Thoracic aorta (tissue), 2 donors: ENCODE measurements at regions not wholly inside any gene's neighbourhood (a gene's known extent, or its start where the extent isn't known, plus 50 kb on each side); places are given as distances from the start of the nearest gene placed in this dataset.

Experiments
- ATAC-seq: fragments of 150-250 bp; one replicate; pipeline ENCODE4 v1.8.0; 2017; ENCODE audit warnings: low read depth; ENCODE audit not compliant: insufficient number of reproducible peaks, low FRiP score
- DNase-seq: peaks from one replicate; pipeline ENCODE4 v3.0.0-alpha.2; 2020; ENCODE audit warnings: low spot score
- H3K27ac ChIP-seq, 2 donors: fragments of 200-600 bp; sonication (generic); 1 replicate in 1 of 2; 2 replicates in 1 of 2; pipeline ENCODE4 v1.5.1; 2016; ENCODE audit warnings: mild to moderate bottlenecking in 2 of 2, moderate library complexity in 2 of 2
- H3K27me3 ChIP-seq: fragments of 200-600 bp; sonication (generic); replicated peaks from 2 replicates; pipeline ENCODE4 v1.6.0; 2016; ENCODE audit warnings: mild to moderate bottlenecking; ENCODE audit not compliant: insufficient read depth
- H3K36me3 ChIP-seq: fragments of 200-600 bp; sonication (generic); one replicate; pipeline ENCODE4 v1.5.1; 2016
- H3K4me1 ChIP-seq, 2 donors: fragments of 200-600 bp; sonication (generic); 1 replicate in 1 of 2; 2 replicates in 1 of 2; pipeline versions ENCODE4 v1.5.1 to v1.6.0; 2016; ENCODE audit warnings: low read depth in 2 of 2, mild to moderate bottlenecking in 1 of 2; ENCODE audit not compliant: control insufficient read depth in 1 of 2
- H3K4me3 ChIP-seq: fragments of 200-600 bp; sonication (generic); 2 replicates; pipeline ENCODE4 v1.5.1; 2016; ENCODE audit warnings: mild to moderate bottlenecking
- H3K9me3 ChIP-seq: fragments of 200-600 bp; sonication (generic); 2 replicates; pipeline ENCODE4 v1.5.1; 2016
- TF ChIP-seq, protein P1 (sequence below): fragments of 200-600 bp; sonication (generic); IDR thresholded peaks from one replicate; pipeline ENCODE4 v1.5.1; 2019; ENCODE audit warnings: antibody characterized with exemption

DNA sequence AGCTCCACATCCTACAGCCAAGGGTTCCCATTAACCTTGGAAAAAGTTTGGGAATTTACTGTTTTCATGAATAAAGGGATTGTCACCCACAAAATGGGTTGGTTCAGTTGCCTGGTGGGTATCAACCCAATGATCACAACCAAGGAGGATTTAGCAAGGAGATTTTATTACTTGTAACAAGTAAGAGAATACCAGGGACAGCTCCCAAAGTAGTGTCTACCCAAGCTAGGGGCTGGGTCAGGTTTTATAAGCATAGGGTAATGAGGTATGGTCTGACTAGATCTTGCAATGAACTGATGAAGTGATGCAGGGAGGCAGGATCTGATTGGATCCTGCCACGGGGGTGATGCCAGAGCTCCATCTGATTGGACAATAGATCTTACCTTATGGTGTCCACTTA lies 681.8 kb downstream of the SLC4A3 start:
- DNase-seq (no peak), ATAC-seq (no peak)
- no peaks in the 10 kb centered on the region for H3K27me3 ChIP-seq
- H3K9me3 ChIP-seq = no peaks in the 10 kb centered on the region
- no peaks in the 10 kb centered on the region for H3K4me1 ChIP-seq
- no peak overlapping the region for H3K27ac ChIP-seq
- H3K36me3 ChIP-seq = no peaks in the 10 kb centered on the region
- TF ChIP-seq, protein P1, sequence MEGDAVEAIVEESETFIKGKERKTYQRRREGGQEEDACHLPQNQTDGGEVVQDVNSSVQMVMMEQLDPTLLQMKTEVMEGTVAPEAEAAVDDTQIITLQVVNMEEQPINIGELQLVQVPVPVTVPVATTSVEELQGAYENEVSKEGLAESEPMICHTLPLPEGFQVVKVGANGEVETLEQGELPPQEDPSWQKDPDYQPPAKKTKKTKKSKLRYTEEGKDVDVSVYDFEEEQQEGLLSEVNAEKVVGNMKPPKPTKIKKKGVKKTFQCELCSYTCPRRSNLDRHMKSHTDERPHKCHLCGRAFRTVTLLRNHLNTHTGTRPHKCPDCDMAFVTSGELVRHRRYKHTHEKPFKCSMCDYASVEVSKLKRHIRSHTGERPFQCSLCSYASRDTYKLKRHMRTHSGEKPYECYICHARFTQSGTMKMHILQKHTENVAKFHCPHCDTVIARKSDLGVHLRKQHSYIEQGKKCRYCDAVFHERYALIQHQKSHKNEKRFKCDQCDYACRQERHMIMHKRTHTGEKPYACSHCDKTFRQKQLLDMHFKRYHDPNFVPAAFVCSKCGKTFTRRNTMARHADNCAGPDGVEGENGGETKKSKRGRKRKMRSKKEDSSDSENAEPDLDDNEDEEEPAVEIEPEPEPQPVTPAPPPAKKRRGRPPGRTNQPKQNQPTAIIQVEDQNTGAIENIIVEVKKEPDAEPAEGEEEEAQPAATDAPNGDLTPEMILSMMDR = no peak
- H3K4me3 ChIP-seq = no peak overlapping the region

DNA sequence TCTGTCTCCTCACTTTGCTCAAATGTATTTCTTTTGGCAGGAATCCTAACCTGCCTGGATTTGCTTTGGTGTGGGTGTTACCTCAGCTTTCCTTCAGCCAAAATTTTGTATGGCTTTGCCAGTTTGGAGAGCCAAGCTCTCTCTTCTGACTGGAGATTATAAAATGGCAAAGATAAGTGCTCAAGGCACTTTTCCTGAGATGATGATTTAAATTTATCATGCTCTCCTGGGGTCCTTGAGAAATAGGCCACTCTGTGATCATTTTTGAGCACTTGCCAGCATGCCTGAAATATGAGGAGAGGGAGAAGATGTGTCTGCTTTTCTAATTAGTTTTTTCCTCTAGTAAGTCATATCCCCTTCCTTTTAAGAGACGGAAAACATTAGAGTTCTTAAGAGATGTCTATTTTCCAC lies 683.0 kb downstream of the SLC4A3 start:
- TF ChIP-seq, protein P1 = no peak
- H3K4me3 ChIP-seq = no peak overlapping the region
- no peaks in the 10 kb centered on the region for H3K27me3 ChIP-seq
- no peaks in the 10 kb centered on the region for H3K9me3 ChIP-seq
- ATAC-seq (no peak), DNase-seq (no peak)
- H3K27ac ChIP-seq = no peak overlapping the region
- no peaks in the 10 kb centered on the region for H3K36me3 ChIP-seq
- H3K4me1 ChIP-seq = no peaks in the 10 kb centered on the region

DNA sequence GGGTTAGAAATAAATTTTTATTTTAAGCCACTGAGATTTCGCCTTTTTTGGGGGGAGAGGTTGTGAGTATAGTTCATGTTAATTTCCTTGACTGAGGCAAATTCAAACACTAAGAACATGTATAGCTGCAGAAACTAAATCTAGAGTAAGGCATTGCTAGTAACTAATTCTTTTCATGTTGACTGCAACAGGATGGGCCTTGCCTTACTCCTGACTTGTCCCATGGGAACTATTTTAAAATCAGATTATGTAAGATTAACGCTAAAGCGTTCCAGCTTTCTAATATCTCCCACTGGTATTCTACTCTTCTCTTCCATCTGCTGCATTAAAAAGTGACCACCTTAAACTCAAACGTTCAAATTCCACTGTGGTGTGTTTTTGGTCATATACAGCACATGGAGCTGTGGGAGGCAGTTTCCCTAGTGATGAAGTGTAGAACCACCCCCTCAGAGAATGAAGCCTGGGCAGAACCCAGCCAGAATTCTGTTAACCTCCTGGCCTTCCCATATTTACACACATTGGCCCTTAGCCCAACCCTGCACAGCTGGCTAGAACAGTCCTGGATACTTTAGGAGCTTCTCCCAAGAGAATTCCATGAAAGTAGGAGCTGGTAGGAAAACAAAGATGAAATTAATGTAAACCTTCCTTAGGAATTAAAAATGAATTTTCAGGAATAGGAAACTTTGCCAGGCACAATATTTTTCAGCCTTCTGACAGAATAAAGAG lies 687.8 kb downstream of the SLC4A3 start:
- H3K9me3 ChIP-seq = no peaks in the 10 kb centered on the region
- no peak for DNase-seq
- no peaks in the 10 kb centered on the region for H3K27me3 ChIP-seq
- no peak for ATAC-seq
- no peaks in the 10 kb centered on the region for H3K4me1 ChIP-seq
- H3K4me3 ChIP-seq = no peak overlapping the region
- no peaks in the 10 kb centered on the region for H3K36me3 ChIP-seq
- no peak overlapping the region for H3K27ac ChIP-seq
- TF ChIP-seq, protein P1 = no peak

DNA sequence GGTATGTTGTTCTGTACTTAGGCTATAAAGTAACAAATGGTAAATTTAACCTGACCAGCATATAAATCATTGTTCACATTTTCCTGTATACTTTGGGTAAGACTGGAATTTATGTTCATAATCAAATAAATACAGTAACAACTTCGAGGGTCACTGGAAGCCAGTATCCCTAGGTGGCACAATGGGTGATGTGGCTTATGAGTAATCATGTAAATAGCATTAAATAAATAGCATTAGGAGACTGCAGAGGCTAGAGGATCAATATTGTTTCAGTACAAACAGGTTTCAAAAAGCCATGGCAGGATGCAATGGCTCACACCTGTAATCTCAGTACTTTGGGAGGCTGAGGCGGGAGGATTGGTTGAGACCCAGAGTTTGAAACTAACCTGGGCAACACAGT lies 690.6 kb downstream of the SLC4A3 start:
- no peak overlapping the region for H3K27ac ChIP-seq
- H3K36me3 ChIP-seq = no peaks in the 10 kb centered on the region
- H3K4me1 ChIP-seq = no peaks in the 10 kb centered on the region
- TF ChIP-seq, protein P1 = no peak
- no peaks in the 10 kb centered on the region for H3K9me3 ChIP-seq
- no peak for ATAC-seq
- no peaks in the 10 kb centered on the region for H3K27me3 ChIP-seq
- no peak for DNase-seq
- H3K4me3 ChIP-seq = no peak overlapping the region

DNA sequence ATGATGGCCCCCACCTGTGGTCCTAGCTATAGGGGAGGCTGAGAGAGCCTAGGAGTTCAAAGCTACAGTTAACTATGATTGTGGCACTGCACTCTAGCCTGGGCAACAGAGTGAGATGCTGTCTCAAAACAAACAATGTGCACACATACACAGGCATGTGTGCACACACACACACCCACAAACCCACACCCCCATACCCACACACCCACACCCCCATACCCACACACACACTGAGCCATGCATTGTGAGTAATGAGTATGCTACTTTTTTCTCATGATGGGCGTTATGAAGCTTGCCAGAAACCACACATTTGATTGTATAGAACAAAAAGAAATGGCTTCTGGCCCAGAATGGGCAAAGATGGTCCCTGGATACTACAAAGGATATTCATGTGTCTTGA lies 691.1 kb downstream of the SLC4A3 start:
- Histone ChIP-seq H3K9me3 (no peaks in the 10 kb centered on the region), H3K27me3 (no peaks in the 10 kb centered on the region), H3K4me1 (no peaks in the 10 kb centered on the region), H3K4me3 (no peak overlapping the region), H3K36me3 (no peaks in the 10 kb centered on the region), H3K27ac (no peak overlapping the region)
- ATAC-seq (no peak), DNase-seq (no peak)
- TF ChIP-seq, protein P1 = no peak
